B cell (primary cell): ENCODE measurements at regions not wholly inside any gene's neighbourhood (a gene's known extent, or its start where the extent isn't known, plus 50 kb on each side); places are given as distances from the start of the nearest gene placed in this dataset.

Experiments
- ATAC-seq: fragments of 200-7000 bp; cut with Tn5 transposase; one replicate; pipeline ENCODE4 v1.10.0; 2021; ENCODE audit warnings: low read depth, mild to moderate bottlenecking, moderate number of reproducible peaks, moderate library complexity
- CTCF ChIA-PET: fragments of 350-600 bp; sonication (Branson Sonifier 250); formaldehyde crosslinking; loops from one replicate; lab custom pipeline; 2021; ENCODE audit warnings: antibody characterized with exemption, inconsistent platforms; lab: Charles Lee
- POLR2A ChIA-PET: fragments of 350-600 bp; sonication (Branson Sonifier 250); formaldehyde crosslinking; loops from one replicate; lab custom pipeline; 2021; ENCODE audit warnings: antibody characterized with exemption; lab: Charles Lee
- DNase-seq: peaks from one replicate; pipeline ENCODE4 v3.0.0; 2013
- H2AFZ ChIP-seq: 2 replicates; pipeline ENCODE4 v1.6.1; 2012; ENCODE audit warnings: mild to moderate bottlenecking, low read depth, low read length; ENCODE audit not compliant: insufficient read depth, poor library complexity, severe bottlenecking
- H3K27ac ChIP-seq, 2 donors: 1 replicate in 1 of 2; 2 replicates in 1 of 2; pipeline ENCODE4 v1.5.1; 2012 to 2013; ENCODE audit warnings: low read length in 2 of 2, mild to moderate bottlenecking in 2 of 2, moderate library complexity in 1 of 2
- H3K27me3 ChIP-seq, 4 experiments: fragments of 200-600 bp in 1 of 4; sonication (generic) in 1 of 4; replicated peaks in 1 of 4; 1 replicate in 2 of 4; 2 replicates in 2 of 4; pipeline versions ENCODE4 v1.6.1 to v1.7.0; 2013 to 2016; ENCODE audit warnings: low read length in 3 of 4, mild to moderate bottlenecking in 2 of 4, mixed read lengths in 1 of 4, moderate library complexity in 1 of 4; ENCODE audit not compliant: insufficient read depth in 4 of 4, control insufficient read depth in 3 of 4; ENCODE audit errors: control extremely low read depth in 1 of 4
- H3K36me3 ChIP-seq, 2 experiments: replicated peaks in 1 of 2; 1 replicate in 1 of 2; 2 replicates in 1 of 2; pipeline versions ENCODE4 v1.6.1 to v1.7.1; 2013; ENCODE audit warnings: low read length in 1 of 2; ENCODE audit not compliant: insufficient read depth in 2 of 2, control insufficient read depth in 1 of 2; ENCODE audit errors: control extremely low read depth in 1 of 2, extremely low read depth in 1 of 2
- H3K4me1 ChIP-seq, 2 donors: fragments of 200-600 bp in 1 of 2; sonication (generic) in 1 of 2; 1 replicate in 1 of 2; 2 replicates in 1 of 2; pipeline versions ENCODE4 v1.5.1 to v1.6.1; 2013 to 2017; ENCODE audit warnings: low read length in 2 of 2; ENCODE audit not compliant: control insufficient read depth in 2 of 2, insufficient read depth in 2 of 2
- H3K4me2 ChIP-seq: replicated peaks from 2 replicates; pipeline ENCODE3; 2012; ENCODE audit warnings: mild to moderate bottlenecking, low read depth, low read length; ENCODE audit not compliant: poor library complexity, severe bottlenecking
- H3K4me3 ChIP-seq, 5 experiments: fragments of 200-600 bp in 1 of 5; sonication (generic) in 1 of 5; 1 replicate in 3 of 5; 2 replicates in 2 of 5; pipeline versions ENCODE4 v1.5.1 to v1.7.0; 2011 to 2016; ENCODE audit warnings: low read length in 4 of 5, mild to moderate bottlenecking in 4 of 5, low read depth in 2 of 5, control low read depth in 1 of 5, moderate library complexity in 1 of 5; ENCODE audit not compliant: insufficient read depth in 1 of 5; ENCODE audit errors: control extremely low read depth in 1 of 5, extremely low read depth in 1 of 5
- H3K79me2 ChIP-seq: fragments of 200-600 bp; sonication (generic); one replicate; pipeline ENCODE4 v1.6.0; 2016; ENCODE audit warnings: low read length; ENCODE audit not compliant: control insufficient read depth, insufficient read depth
- H3K9ac ChIP-seq: fragments of 200-600 bp; sonication (generic); 2 replicates; pipeline ENCODE4 v1.6.1; 2017; ENCODE audit warnings: mild to moderate bottlenecking, low read length, moderate library complexity
- H3K9me3 ChIP-seq, 3 donors: one replicate each; pipeline versions ENCODE4 v1.6.1 to v1.7.1; 2013; ENCODE audit warnings: low read length in 2 of 3; ENCODE audit not compliant: control insufficient read depth in 2 of 3, insufficient read depth in 1 of 3; ENCODE audit errors: control extremely low read depth in 1 of 3
- H4K20me1 ChIP-seq: 2 replicates; pipeline ENCODE4 v1.6.0; 2012; ENCODE audit warnings: mild to moderate bottlenecking, low read length; ENCODE audit not compliant: insufficient read depth, control insufficient read depth, poor library complexity, severe bottlenecking
- H3K27ac Mint-ChIP-seq: one replicate; pipeline ENCODE4 v1.8.0; 2021; ENCODE audit warnings: mixed read lengths
- H3K27me3 Mint-ChIP-seq: one replicate; pipeline ENCODE4 v1.8.0; 2021; ENCODE audit warnings: mixed read lengths
- H3K4me1 Mint-ChIP-seq: one replicate; pipeline ENCODE4 v1.8.0; 2021; ENCODE audit warnings: mixed read lengths
- H3K4me3 Mint-ChIP-seq: one replicate; pipeline ENCODE4 v1.8.0; 2021; ENCODE audit warnings: mixed read lengths
- H3K9me3 Mint-ChIP-seq: one replicate; pipeline ENCODE4 v1.8.0; 2022; ENCODE audit warnings: mixed read lengths; ENCODE audit not compliant: insufficient read depth
- CTCF ChIP-seq: fragments of 200-600 bp; IDR thresholded peaks from one replicate; pipeline ENCODE4 v1.8.0; 2022; ENCODE audit warnings: antibody characterized with exemption, mild to moderate bottlenecking
- EZH2 ChIP-seq: IDR thresholded peaks from 2 replicates; pipeline ENCODE4 v1.6.1; 2012; ENCODE audit warnings: borderline replicate concordance, low read depth, mild to moderate bottlenecking, moderate library complexity, low read length; ENCODE audit not compliant: insufficient read depth, poor library complexity, severe bottlenecking
- whole genome bisulfite sequencing: methylation state at CpG from one replicate; pipeline ENCODE4 v1.1.5; 2013; ENCODE audit warnings: missing lambda C conversion rate; ENCODE audit not compliant: insufficient coverage; 5-methylcytosine and 5-hydroxymethylcytosine counted together
- intact Hi-C: fragments of 100-400 bp; cut with micrococcal nuclease; formaldehyde crosslinking; loops from one replicate; pipeline ENCODE4 v1.10.0; 2022

- Mint-ChIP-seq H3K27ac (no peak overlapping the region), H3K9me3 (no peaks in the 10 kb centered on the region), H3K4me1 (no peaks in the 10 kb centered on the region), H3K27me3 (no peaks in the 10 kb centered on the region), H3K4me3 (no peak overlapping the region)
- Histone ChIP-seq H3K79me2 (no peaks in the 10 kb centered on the region), H3K9ac (no peak overlapping the region), H3K4me1 (no peaks in the 10 kb centered on the region), H4K20me1 (no peaks in the 10 kb centered on the region), H3K9me3 (no peaks in the 10 kb centered on the region), H3K4me3 (no peak overlapping the region), H3K36me3 (no peaks in the 10 kb centered on the region), H3K27ac (no peak overlapping the region), H2AFZ (no peak overlapping the region), H3K27me3 (no peaks in the 10 kb centered on the region), H3K4me2 (no peak overlapping the region)
- DNase-seq = no peak
- no peak for ATAC-seq
- ChIA-PET POLR2A (no interaction called here), CTCF (no interaction called here)
- intact Hi-C loops = no loop called here
- TF ChIP-seq CTCF = no peak
- no peak for TF ChIP-seq EZH2
- no CpG with 5 or more reads among the region's 6 CpGs for WGBS
Measured at GRCh38 chrX:26019386-26019785, 118.8 kb upstream of the MAGEB18 start.

- Mint-ChIP-seq H3K4me3 (no peak overlapping the region), H3K9me3 (no peaks in the 10 kb centered on the region), H3K27ac (no peak overlapping the region), H3K27me3 (no peaks in the 10 kb centered on the region), H3K4me1 (no peaks in the 10 kb centered on the region)
- Histone ChIP-seq H3K9me3 (no peaks in the 10 kb centered on the region), H3K79me2 (no peaks in the 10 kb centered on the region), H4K20me1 (no peaks in the 10 kb centered on the region), H3K4me2 (no peak overlapping the region), H3K4me1 (no peaks in the 10 kb centered on the region), H3K27me3 (no peaks in the 10 kb centered on the region), H3K27ac (no peak overlapping the region), H3K4me3 (no peak overlapping the region), H3K9ac (no peak overlapping the region), H2AFZ (no peak overlapping the region), H3K36me3 (no peaks in the 10 kb centered on the region)
- no peak for ATAC-seq
- DNase-seq = no peak
- TF ChIP-seq CTCF = no peak
- no peak for TF ChIP-seq EZH2
- CTCF ChIA-PET = no interaction called here
- WGBS = no CpG with 5 or more reads among the region's 5 CpGs
- intact Hi-C loops = no loop called here
- POLR2A ChIA-PET = no interaction called here
Measured at GRCh38 chrX:26026179-26026578, 112.0 kb upstream of the MAGEB18 start.
